ENCODE measurements at regions not wholly inside any gene's neighbourhood (a gene's known extent, or its start where the extent isn't known, plus 50 kb on each side); places are given as distances from the start of the nearest gene placed in this dataset.

DNA sequence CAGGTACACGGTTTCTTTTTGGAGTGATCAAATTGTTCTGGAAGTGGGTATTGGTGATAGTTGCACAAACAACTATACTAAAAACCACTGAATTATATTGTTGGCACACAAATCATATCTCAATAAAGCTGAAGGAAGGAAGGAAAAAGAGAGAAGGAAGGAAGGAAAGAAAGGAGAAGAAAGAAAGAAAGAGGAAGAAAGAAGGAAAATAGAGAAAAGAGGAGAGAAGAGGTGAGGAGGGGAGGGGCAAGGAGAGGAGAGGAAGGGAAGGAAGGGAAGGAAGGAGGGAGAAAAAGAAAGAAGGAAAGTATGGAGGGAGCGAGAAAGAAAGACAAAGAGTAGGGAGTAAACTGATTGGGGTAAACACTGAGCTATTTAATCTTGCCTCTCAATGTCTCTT lies 77.9 kb upstream of the TSC22D2 start:
- DNase-seq (ENCODE audit: low read depth), result no peak
- Histone ChIP-seq H3K36me3 (ENCODE audit: control insufficient read depth, insufficient read depth, low read length) (no peaks in the 10 kb centered on the region), H3K4me3 (ENCODE audit: low read depth, low read length) (no peak overlapping the region), H3K27me3 (ENCODE audit: control insufficient read depth, insufficient read depth, low read length) (no peaks in the 10 kb centered on the region)
- TF ChIP-seq, protein P1, sequence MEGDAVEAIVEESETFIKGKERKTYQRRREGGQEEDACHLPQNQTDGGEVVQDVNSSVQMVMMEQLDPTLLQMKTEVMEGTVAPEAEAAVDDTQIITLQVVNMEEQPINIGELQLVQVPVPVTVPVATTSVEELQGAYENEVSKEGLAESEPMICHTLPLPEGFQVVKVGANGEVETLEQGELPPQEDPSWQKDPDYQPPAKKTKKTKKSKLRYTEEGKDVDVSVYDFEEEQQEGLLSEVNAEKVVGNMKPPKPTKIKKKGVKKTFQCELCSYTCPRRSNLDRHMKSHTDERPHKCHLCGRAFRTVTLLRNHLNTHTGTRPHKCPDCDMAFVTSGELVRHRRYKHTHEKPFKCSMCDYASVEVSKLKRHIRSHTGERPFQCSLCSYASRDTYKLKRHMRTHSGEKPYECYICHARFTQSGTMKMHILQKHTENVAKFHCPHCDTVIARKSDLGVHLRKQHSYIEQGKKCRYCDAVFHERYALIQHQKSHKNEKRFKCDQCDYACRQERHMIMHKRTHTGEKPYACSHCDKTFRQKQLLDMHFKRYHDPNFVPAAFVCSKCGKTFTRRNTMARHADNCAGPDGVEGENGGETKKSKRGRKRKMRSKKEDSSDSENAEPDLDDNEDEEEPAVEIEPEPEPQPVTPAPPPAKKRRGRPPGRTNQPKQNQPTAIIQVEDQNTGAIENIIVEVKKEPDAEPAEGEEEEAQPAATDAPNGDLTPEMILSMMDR (IDR thresholded peaks at IDR 0.05; ENCODE audit: insufficient read depth, low read depth, low read length), result no peak
- ChIA-PET POLR2A (no interaction called here), CTCF (interaction anchor here (0.6 kb wide), 1 partner anchor 102 kb away, joined by 4 read pairs; no protein-coding TSS in a partner anchor)

DNA sequence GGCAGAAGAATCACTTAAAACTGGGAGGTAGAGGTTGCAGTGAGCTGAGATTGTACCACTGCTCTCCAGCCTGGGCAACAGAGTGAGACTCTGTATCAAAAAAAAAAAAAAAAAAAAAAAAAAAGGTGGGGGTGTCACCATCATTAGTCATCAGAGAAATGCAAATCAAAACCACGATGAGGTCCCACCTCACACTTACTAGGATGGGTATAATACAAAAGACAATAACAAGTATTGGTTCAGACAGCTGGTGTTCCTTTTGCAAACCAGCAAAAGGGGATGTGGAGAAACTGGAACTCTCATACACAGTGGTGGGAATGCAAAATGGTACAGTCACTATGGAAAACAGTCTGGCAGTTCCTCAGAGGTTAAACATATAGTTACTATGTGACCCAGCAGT lies 78.7 kb upstream of the TSC22D2 start:
- TF ChIP-seq, protein P1 (IDR thresholded peaks at IDR 0.05; ENCODE audit: insufficient read depth, low read depth, low read length), result no peak
- Histone ChIP-seq H3K36me3 (ENCODE audit: control insufficient read depth, insufficient read depth, low read length) (no peaks in the 10 kb centered on the region), H3K27me3 (ENCODE audit: control insufficient read depth, insufficient read depth, low read length) (no peaks in the 10 kb centered on the region), H3K4me3 (ENCODE audit: low read depth, low read length) (no peak overlapping the region)
- CTCF ChIA-PET, result interaction anchor here (0.6 kb wide), 1 partner anchor 101 kb away, joined by 4 read pairs; no protein-coding TSS in a partner anchor
- DNase-seq (ENCODE audit: low read depth), result no peak
- POLR2A ChIA-PET, result no interaction called here

DNA sequence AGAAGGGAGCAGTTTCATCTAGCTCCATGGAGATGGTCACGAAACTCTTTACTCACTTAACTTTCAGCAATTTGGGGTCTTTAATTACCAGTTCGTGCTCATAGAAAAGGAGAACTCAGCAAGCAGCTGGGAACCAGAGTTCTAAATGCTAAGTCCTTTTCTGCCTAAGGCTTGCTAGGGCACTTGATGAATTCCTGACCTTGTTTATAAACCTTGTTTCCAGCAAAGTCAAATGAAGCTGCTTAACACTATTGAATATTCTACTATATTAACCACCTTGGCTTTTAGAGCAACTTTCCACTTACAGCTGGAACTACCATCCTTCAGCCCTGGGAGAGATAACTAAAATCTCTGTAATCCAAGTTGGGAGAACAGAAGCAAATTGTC lies 79.5 kb upstream of the TSC22D2 start:
- ChIA-PET CTCF (interaction anchor here (0.6 kb wide), 1 partner anchor 53 kb away, joined by 3 read pairs; no protein-coding TSS in a partner anchor), POLR2A (interaction anchor here (0.5 kb wide), 1 partner anchor 134 kb away, joined by 4 read pairs; no protein-coding TSS in a partner anchor)
- Histone ChIP-seq H3K4me3 (ENCODE audit: low read depth, low read length) (no peak overlapping the region), H3K27me3 (ENCODE audit: control insufficient read depth, insufficient read depth, low read length) (no peaks in the 10 kb centered on the region), H3K36me3 (ENCODE audit: control insufficient read depth, insufficient read depth, low read length) (no peaks in the 10 kb centered on the region)
- DNase-seq (ENCODE audit: low read depth), result no peak
- TF ChIP-seq, protein P1 (IDR thresholded peaks at IDR 0.05; ENCODE audit: insufficient read depth, low read depth, low read length), result no peak

DNA sequence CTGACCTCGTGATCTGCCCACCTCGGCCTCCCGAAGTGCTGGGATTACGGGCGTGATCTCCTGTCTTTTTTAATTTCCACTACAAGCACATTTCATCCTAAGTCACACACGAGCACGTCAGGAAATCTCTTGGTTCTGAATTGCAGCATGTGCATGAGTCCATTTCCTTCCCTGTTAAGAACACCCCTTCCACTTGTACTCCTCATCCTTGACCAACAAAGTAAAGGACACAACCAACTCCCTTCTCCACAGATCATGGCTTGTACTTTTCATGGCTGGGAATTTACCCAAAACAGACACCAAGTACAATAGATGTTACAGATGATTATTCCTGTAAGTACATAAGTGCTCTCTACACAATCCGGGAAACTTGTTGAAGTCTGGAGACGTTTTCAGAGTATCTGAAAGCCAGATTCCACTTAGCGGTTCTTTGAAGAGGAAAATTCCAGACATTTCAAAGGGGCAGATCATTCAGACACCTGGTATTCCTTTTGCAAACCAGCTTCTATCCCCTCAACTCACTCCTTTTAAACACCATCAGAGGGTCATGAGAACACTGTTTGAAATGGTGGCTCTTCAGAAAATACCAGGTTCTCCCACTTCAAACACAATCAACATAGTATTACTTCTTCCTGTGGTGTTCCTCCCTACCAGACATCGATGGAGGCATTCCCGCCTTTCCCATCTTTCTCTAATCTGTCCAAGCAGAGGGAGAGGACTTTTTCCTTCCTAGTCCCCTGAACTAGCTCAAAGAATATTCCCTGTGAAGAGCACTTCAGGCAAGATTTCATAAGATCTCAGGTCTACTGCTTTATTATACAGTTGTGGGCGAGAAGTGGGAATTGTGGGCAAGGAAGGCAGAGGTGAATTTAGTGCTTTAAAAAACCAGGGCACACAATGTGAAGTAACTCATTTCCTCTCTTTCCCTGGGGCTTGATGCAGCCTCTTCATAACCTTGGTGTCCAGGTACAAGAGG lies 80.1 kb upstream of the TSC22D2 start:
- no peaks in the 10 kb centered on the region for H3K36me3 ChIP-seq (ENCODE audit: control insufficient read depth, insufficient read depth, low read length)
- ChIA-PET CTCF (no interaction called here), POLR2A (interaction anchor here (0.5 kb wide), 1 partner anchor 134 kb away, joined by 4 read pairs; no protein-coding TSS in a partner anchor)
- TF ChIP-seq, protein P1 (IDR thresholded peaks at IDR 0.05; ENCODE audit: insufficient read depth, low read depth, low read length), result no peak
- no peaks in the 10 kb centered on the region for H3K27me3 ChIP-seq (ENCODE audit: control insufficient read depth, insufficient read depth, low read length)
- no peak for DNase-seq (ENCODE audit: low read depth)
- H3K4me3 ChIP-seq (ENCODE audit: low read depth, low read length), result no peak overlapping the region

DNA sequence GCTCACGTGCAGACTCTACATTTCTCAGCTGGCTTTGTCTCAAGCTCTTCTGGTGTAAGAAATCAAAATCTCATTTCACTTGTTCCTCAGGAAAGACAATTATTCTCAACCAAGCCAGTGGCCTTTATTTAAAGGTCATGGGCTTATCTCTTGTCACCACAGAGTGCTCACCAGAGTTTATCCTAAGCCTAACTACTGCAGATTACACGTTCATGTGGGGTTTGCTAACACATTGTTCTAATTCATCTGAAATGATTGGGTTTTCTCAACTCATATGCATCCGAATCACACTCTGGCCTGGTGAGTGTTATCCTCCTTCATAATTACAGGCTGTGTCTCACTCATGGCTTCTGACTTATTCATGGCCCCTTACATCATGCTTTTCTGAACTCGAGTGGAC lies 83.3 kb upstream of the TSC22D2 start:
- TF ChIP-seq, protein P1 (IDR thresholded peaks at IDR 0.05; ENCODE audit: insufficient read depth, low read depth, low read length), result no peak
- Histone ChIP-seq H3K36me3 (ENCODE audit: control insufficient read depth, insufficient read depth, low read length) (no peaks in the 10 kb centered on the region), H3K27me3 (ENCODE audit: control insufficient read depth, insufficient read depth, low read length) (no peaks in the 10 kb centered on the region), H3K4me3 (ENCODE audit: low read depth, low read length) (no peak overlapping the region)
- POLR2A ChIA-PET, result no interaction called here
- CTCF ChIA-PET, result no interaction called here
- DNase-seq (ENCODE audit: low read depth), result no peak
